Esophagus muscularis mucosa (tissue), 3 donors: ENCODE measurements at regions not wholly inside any gene's neighbourhood (a gene's known extent, or its start where the extent isn't known, plus 50 kb on each side); places are given as distances from the start of the nearest gene placed in this dataset.

ENCODE experiments used
- CTCF ChIP-seq, 3 experiments: fragments of 200-600 bp in 2 of 3; fragments of 450-650 bp in 1 of 3; sonication (generic) in 2 of 3; IDR thresholded peaks; one replicate each; pipeline ENCODE4 v1.5.1; 2017 to 2019; ENCODE audit warnings: antibody characterized with exemption in 3 of 3, mild to moderate bottlenecking in 2 of 3, moderate library complexity in 1 of 3
- POLR2A ChIP-seq: fragments of 450-650 bp; IDR thresholded peaks from one replicate; pipeline ENCODE4 v1.6.1; 2017; ENCODE audit warnings: antibody characterized with exemption, moderate library complexity, mild to moderate bottlenecking, low read depth
- POLR2AphosphoS5 ChIP-seq, 2 donors: sonication (generic); formaldehyde crosslinking; IDR thresholded peaks; one replicate each; pipeline ENCODE4 v1.6.1; 2017; ENCODE audit warnings: antibody characterized with exemption in 2 of 2

DNA sequence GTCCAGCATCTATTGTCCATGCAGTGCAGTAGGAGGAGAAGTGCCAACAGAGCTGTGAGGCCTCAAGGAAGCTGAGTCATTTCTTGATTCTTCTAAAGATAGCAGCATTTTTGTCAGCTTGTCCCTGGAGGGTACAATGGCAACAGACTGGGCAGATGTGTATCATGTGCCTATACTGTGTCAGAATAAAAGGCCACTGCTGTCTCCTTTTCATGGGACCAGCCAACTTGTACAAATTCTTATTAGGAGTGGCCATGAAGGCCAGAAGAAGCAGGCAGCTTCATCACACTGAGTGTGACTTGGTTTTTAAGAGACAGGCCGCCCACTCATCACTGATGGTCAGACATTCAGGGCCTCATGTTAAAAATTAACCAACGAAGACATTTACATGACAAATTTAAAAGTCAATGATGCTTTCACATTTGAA is 185.0 kb upstream of the FAM241A start:
- TF ChIP-seq POLR2A (no peak), CTCF (IDR thresholded peaks at IDR 0.05) (no peak), POLR2AphosphoS5 (IDR thresholded peaks at IDR 0.05) (no peak)
